ENCODE measurements at regions not wholly inside any gene's neighbourhood (a gene's known extent, or its start where the extent isn't known, plus 50 kb on each side); places are given as distances from the start of the nearest gene placed in this dataset.

GRCh38 chr13:22064854-22065620 lies 394.2 kb downstream of the FGF9 start:
- TF ChIP-seq CTCF (IDR thresholded peaks at IDR 0.05), result no peak
- TF ChIP-seq POLR2A (IDR thresholded peaks at IDR 0.05), result no peak
